Upper lobe of left lung (tissue), 6 donors: ENCODE measurements at regions not wholly inside any gene's neighbourhood (a gene's known extent, or its start where the extent isn't known, plus 50 kb on each side); places are given as distances from the start of the nearest gene placed in this dataset.

Experiments
- ATAC-seq, 2 donors: fragments of 200-7000 bp; cut with Tn5 transposase; one replicate each; pipeline ENCODE4 v1.9.1; 2022; ENCODE audit warnings: mild to moderate bottlenecking in 2 of 2, moderate library complexity in 2 of 2; ENCODE audit not compliant: low FRiP score in 2 of 2
- DNase-seq, 2 donors: peaks; one replicate each; pipeline ENCODE4 v3.0.0-alpha.2; 2019 to 2020
- H3K27ac ChIP-seq, 4 donors: fragments of 200-600 bp; sonication (generic); one replicate each; pipeline ENCODE4 v1.5.1; 2016 to 2019
- H3K27me3 ChIP-seq, 4 donors: fragments of 200-600 bp; sonication (generic); one replicate each; pipeline ENCODE4 v1.5.1; 2017 to 2019
- H3K36me3 ChIP-seq, 4 donors: fragments of 200-600 bp; sonication (generic); one replicate each; pipeline ENCODE4 v1.5.1; 2016 to 2019
- H3K4me1 ChIP-seq, 4 donors: fragments of 200-600 bp; sonication (generic); one replicate each; pipeline ENCODE4 v1.5.1; 2018 to 2019
- H3K4me3 ChIP-seq, 4 donors: fragments of 200-600 bp; sonication (generic); one replicate each; pipeline ENCODE4 v1.5.1; 2017 to 2019; ENCODE audit warnings: mild to moderate bottlenecking in 2 of 4, moderate library complexity in 1 of 4
- H3K9me3 ChIP-seq, 4 donors: fragments of 200-600 bp; sonication (generic); one replicate each; pipeline ENCODE4 v1.5.1; 2018 to 2019
- CTCF ChIP-seq, 6 experiments: fragments of 450-650 bp in 4 of 6; fragments of 200-600 bp in 2 of 6; sonication (generic) in 2 of 6; IDR thresholded peaks; one replicate each; pipeline ENCODE4 v1.5.1; 2016 to 2019; ENCODE audit warnings: antibody characterized with exemption in 6 of 6
- EP300 ChIP-seq, 4 donors: sonication (generic); formaldehyde crosslinking; IDR thresholded peaks; one replicate each; pipeline ENCODE4 v1.5.1; 2017; ENCODE audit warnings: antibody characterized with exemption in 4 of 4, control low read depth in 2 of 4
- POLR2A ChIP-seq, 4 donors: fragments of 450-650 bp; IDR thresholded peaks; one replicate each; pipeline ENCODE4 v1.5.1; 2016 to 2017; ENCODE audit warnings: antibody characterized with exemption in 4 of 4, mild to moderate bottlenecking in 2 of 4
- POLR2AphosphoS5 ChIP-seq, 2 donors: sonication (generic); formaldehyde crosslinking; IDR thresholded peaks; one replicate each; pipeline ENCODE4 v1.5.1; 2017; ENCODE audit warnings: antibody characterized with exemption in 2 of 2
- WGBS, 2 donors: methylation state at CpG; one replicate each; pipeline ENCODE4 v1.1.5; 2017 to 2018; 5-methylcytosine and 5-hydroxymethylcytosine counted together
- donor health status: DM: no; HTN: no; CAD: no; lungs with moderate emphysema.
- donor health status: DM: no; HTN: yes; CAD: no; lungs with severe emphysema.

GRCh38 chr11:11056749-11057471, 199.1 kb upstream of the ZBED5 start:
- no peaks in the 10 kb centered on the region for H3K36me3 ChIP-seq
- 92 to 94% methylated on average over 2 of the region's 2 CpGs for WGBS, 2 donors
- H3K9me3 ChIP-seq: peaks cover 0 to 16% (median 3%) of the 10 kb centered on the region in 4 donors
- H3K4me3 ChIP-seq: no peak overlapping the region
- no peak for ATAC-seq
- H3K27ac ChIP-seq: no peak overlapping the region
- DNase-seq: no peak
- no peaks in the 10 kb centered on the region for H3K27me3 ChIP-seq
- TF ChIP-seq EP300 (IDR thresholded peaks at IDR 0.05) (no peak), POLR2A (IDR thresholded peaks at IDR 0.05) (no peak), CTCF (IDR thresholded peaks at IDR 0.05) (no peak), POLR2AphosphoS5 (IDR thresholded peaks at IDR 0.05) (no peak)
- H3K4me1 ChIP-seq: no peaks in the 10 kb centered on the region

DNA sequence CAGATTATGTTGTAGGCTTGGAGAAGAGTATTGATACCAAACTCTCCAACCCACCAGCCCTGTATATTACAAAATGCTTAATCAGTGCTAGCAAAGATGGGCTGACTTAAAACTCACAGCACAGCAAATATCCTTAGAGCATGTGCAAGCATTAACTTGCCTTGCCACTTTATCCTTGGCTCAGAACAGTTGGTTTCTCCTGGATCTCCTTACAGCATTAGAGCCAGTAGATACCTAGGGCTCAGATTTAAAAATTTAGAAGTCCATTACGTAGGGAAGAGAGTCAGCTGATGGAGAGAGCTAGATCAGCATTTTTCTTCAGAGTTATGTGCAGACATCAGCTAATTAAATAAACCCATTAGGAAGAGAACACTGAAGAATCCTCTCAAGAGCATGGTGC, 198.5 kb upstream of the ZBED5 start:
- TF ChIP-seq EP300 (IDR thresholded peaks at IDR 0.05) (no peak), POLR2A (IDR thresholded peaks at IDR 0.05) (no peak), POLR2AphosphoS5 (IDR thresholded peaks at IDR 0.05) (no peak), CTCF (IDR thresholded peaks at IDR 0.05) (no peak)
- WGBS, 2 donors: 71 to 81% methylated on average over 1 of the region's 1 CpG
- no peak overlapping the region for H3K27ac ChIP-seq

GRCh38 chr11:11047851-11048610, 190.2 kb upstream of the ZBED5 start:
- Histone ChIP-seq H3K9me3 (no peaks in the 10 kb centered on the region), H3K4me1 (no peaks in the 10 kb centered on the region), H3K27me3 (no peaks in the 10 kb centered on the region), H3K27ac (no peak overlapping the region), H3K4me3 (no peak overlapping the region), H3K36me3 (no peaks in the 10 kb centered on the region)
- TF ChIP-seq POLR2AphosphoS5 (IDR thresholded peaks at IDR 0.05): no peak
- TF ChIP-seq POLR2A (IDR thresholded peaks at IDR 0.05): no peak
- no peak for TF ChIP-seq EP300 (IDR thresholded peaks at IDR 0.05)
- TF ChIP-seq CTCF (IDR thresholded peaks at IDR 0.05): no peak
- 11 to 80% methylated on average over 1 to 2 of the region's 2 CpGs for WGBS, 2 donors
- peak in 1 of 2 donors; percentile 11 for ATAC-seq
- DNase-seq: no peak

More for the DNA sequence above, 198.5 kb upstream of the ZBED5 start:
- Histone ChIP-seq H3K36me3 (no peaks in the 10 kb centered on the region), H3K4me3 (no peak overlapping the region), H3K27me3 (no peaks in the 10 kb centered on the region), H3K4me1 (no peaks in the 10 kb centered on the region), H3K9me3 (peaks cover 0 to 16% (median 3%) of the 10 kb centered on the region in 4 donors)
- ATAC-seq (no peak), DNase-seq (no peak)

DNA sequence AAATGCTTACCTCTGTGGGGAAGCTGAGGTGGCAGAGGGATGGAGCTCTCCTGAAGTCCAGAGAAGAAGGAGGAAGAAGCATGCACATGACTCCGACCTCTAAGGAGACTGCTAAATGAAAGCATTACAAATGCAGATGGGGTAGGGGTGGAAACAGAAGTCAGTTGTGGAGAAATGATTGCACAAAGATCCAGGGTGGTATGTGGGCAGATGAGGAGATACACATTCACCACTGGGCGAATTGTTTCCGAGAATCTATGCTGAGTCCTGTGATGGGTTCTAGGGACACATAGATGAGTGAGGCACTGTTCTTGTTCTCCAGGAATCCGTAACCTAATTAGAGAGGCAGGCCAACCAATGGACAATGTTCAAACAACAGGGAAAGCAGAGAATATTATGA, 188.9 kb upstream of the ZBED5 start:
- no peaks in the 10 kb centered on the region for H3K36me3 ChIP-seq
- no peaks in the 10 kb centered on the region for H3K4me1 ChIP-seq
- no peak for DNase-seq
- no peak for ATAC-seq
- no peak overlapping the region for H3K27ac ChIP-seq
- H3K4me3 ChIP-seq: no peak overlapping the region
- no peaks in the 10 kb centered on the region for H3K9me3 ChIP-seq
- H3K27me3 ChIP-seq: no peaks in the 10 kb centered on the region
- no peak for TF ChIP-seq POLR2AphosphoS5 (IDR thresholded peaks at IDR 0.05)
- no peak for TF ChIP-seq POLR2A (IDR thresholded peaks at IDR 0.05)
- TF ChIP-seq CTCF (IDR thresholded peaks at IDR 0.05): no peak
- TF ChIP-seq EP300 (IDR thresholded peaks at IDR 0.05): no peak
- 94 to 95% methylated on average over 4 of the region's 4 CpGs for WGBS, 2 donors
